Central memory CD4-positive, alpha-beta T cell (primary cell): ENCODE measurements at regions not wholly inside any gene's neighbourhood (a gene's known extent, or its start where the extent isn't known, plus 50 kb on each side); places are given as distances from the start of the nearest gene placed in this dataset.
"Not testable (repeated sequence)": the region's sequence is repeated elsewhere in the genome, so short reads cannot be mapped to it uniquely, and the experiment has no call there.

Experiments
- DNase-seq: peaks from one replicate; pipeline ENCODE4 v3.0.0; 2022

- DNase-seq = no peak
These were observed 113.8 kb upstream of the ERRFI1 start for GRCh38 chr1:8139941-8140340.

GRCh38 chr1:8139383-8139782 is 113.3 kb upstream of the ERRFI1 start:
- no peak for DNase-seq

DNA sequence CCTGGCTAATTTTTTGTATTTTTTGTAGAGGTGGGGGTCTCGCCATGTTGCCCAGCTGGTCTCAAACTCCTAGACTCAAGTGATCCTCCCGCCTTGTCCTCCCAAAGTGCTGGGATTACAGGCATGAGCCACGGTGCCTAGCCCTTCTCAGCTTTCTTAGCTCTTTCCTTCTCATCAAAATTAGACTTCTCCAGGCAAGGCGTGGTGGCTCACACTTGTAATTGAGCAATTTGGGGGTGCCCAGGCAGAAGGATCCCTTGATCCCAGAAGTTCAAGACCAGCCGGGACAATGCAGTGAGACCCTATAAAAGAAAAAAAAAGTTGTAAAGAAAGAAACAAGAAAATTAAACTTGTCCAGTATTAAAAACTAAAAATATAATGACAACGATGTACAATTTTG is 112.6 kb upstream of the ERRFI1 start:
- no peak for DNase-seq

- no peak for DNase-seq
These were observed 111.6 kb upstream of the ERRFI1 start for GRCh38 chr1:8137481-8138244.

- DNase-seq = no peak
These were observed 110.7 kb upstream of the ERRFI1 start for GRCh38 chr1:8136766-8137165.

GRCh38 chr1:8135250-8135649 is 109.1 kb upstream of the ERRFI1 start:
- no peak for DNase-seq

- DNase-seq = no peak
These were observed 108.6 kb upstream of the ERRFI1 start for GRCh38 chr1:8134546-8135235.

- no peak for DNase-seq
These were observed 107.7 kb upstream of the ERRFI1 start for GRCh38 chr1:8133657-8134430.

DNA sequence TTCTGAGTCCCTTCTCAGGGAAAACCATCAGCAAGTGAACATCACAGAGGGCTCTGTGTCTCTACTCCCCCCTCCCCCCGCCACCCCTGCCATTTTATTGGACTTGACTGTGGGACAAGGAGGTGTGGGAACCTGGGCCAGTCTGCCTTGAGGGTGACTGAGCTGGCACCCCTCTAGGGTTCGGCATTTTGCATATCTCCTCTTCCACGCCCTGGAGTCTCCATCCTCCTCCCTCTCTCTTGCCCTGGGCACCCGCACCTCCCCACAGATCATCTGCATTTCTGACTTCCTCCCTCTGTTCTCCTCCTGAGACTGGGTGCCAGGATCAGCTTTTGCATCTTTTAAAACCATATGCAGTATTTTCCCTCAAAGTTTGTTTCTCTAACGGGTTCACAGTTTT is 107.1 kb upstream of the ERRFI1 start:
- no peak for DNase-seq

DNA sequence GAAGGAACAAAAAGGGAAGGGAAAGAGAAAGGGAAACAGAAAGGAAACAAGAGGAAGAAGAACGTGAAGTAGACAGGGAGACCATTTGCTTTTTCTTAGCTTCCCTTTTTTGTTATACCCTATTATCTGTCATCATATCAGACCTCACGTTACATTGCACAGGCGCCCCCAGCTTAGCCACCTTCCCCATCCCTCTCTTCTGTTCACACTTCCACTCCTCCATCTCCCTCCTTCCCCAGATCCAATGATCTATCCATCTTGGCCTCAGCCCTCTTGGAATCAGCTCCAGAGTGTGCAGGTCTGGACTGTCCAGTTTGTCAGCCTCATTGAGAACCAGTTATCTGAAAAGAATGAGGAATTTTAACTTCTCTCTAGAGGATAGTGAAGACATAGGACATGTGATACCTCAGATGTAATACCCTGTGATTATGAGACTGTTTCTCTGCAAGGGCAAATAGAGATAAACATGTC is 101.1 kb upstream of the ERRFI1 start:
- DNase-seq = no peak

GRCh38 chr1:8122477-8123407 is 96.6 kb upstream of the ERRFI1 start:
- no peak for DNase-seq

GRCh38 chr1:8122160-8122476 is 96.0 kb upstream of the ERRFI1 start:
- DNase-seq = no peak

DNA sequence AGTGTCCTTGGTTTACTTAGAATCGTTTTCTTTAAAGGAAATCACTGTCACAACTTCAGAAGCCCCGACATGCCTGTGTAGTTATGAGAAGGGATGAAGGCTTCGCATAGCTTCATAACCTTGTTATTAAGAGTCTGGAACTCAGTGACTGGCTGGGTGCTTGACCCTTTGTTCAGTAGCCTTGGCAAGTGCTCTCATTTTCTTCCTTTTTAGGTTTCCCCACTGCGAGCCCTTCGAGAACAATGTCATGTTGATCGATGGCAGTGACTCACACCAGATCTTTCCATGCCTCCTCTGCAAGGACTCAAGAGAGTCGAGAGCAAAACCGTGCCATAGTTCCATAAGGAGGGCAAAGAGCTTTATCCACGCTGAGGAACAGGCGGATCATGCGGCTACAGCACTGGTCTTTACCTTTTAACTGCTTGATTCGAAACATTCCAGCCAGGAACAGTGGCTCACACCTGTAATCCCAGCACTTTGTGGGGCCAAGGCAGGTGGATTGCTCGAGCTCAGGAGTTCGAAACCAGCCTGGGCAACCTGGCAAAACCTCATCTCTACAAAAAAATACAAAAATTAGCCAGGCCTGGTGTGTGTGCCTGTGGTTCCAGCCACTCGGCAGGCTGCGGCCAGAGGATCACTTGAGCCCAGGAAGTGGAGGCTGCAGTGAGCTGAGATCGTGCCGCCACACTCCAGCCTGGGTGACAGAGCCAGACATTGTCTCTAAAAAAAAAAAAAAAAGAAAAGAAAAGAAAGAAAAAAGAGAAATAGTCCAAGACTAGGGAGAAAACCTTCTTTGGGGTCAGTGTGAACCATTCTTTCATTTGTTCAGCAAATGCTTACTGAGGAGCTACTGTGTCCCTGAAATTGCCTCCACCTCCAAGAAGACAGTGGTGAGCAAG is 95.4 kb upstream of the ERRFI1 start:
- no peak for DNase-seq

DNA sequence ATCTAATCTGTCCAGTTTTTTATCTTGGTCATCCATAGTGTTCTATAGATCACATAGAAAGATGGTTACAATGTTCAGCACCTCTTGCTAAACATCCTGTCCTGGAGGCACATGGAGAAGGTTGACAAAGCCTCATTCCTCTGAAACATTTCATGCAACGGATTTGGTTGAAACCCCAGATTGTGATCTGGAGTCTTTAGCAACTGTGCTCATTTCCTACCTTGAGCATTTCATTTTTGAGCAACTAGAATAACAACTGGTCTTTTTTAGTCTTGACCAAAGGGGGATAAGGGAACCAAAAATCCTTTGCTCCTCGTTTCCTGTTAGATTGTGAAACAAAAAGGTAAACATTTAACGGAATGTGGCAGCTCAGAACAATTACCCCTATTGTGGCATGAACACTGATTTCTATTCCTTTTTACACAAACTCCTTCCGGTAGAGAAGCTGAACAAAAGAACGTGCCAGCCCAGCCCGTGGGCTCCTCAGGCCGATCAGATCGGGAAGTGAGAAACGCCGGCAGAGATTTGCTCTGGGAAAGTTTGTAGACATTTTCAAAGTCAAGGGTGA is 94.7 kb upstream of the ERRFI1 start:
- DNase-seq = no peak

DNA sequence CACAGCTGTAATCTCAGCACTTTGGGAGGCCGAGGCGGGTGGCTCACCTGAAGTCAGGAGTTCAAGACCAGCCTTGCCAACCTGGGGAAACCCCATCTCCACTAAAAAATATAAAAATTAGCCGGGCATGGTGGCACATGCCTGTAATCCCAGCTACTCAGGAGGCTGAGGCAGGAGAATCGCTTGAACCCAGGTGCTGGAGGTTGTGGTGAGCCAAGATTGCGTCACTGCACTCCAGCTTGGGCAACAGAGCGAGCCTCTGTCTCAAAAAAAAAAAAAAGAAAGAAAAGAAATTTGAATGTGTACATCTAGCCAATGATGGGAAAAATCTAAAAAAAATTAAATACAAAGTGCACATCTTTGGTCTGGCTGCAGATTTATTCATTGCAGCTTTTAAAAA is 92.6 kb upstream of the ERRFI1 start:
- DNase-seq = not testable (repeated sequence)

DNA sequence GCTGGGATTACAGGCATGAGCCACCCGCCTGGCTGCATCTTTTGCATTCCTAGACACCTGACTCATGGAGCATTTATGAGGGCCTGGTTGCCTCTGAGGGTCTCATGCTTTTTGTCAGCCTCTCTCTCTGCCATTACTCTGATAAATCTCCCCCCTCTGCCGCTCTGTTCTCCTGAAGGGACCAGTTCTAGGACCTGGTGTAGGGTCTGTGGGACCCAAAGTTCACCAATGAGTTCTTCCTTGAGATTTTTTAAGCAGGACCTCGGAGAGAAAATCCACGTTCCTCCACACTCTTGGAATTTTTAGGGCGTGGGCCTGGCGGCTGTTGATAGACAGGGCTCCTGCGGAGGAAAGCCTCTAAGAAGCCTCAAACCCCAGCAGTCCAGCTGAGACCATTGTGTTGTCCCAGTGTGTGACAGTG is 91.9 kb upstream of the ERRFI1 start:
- DNase-seq = no peak

DNA sequence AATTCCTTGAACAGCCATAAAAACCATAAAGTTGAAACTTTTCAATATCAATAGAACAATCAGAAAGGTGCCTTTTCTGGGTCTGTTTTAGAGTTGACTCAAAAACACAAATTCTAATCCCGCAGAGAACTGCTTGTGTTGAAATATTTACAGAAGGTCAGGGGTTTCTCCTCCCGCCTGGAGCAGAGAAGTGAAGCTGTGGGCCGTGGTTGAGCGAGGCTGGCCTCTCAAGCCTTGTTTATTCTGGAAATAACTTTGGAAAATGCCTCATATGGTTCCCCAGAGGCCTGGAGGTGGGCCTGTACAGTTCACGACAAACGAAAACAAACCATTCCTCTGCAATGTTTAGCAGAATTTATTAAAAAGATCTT is 90.8 kb upstream of the ERRFI1 start:
- DNase-seq = no peak

DNA sequence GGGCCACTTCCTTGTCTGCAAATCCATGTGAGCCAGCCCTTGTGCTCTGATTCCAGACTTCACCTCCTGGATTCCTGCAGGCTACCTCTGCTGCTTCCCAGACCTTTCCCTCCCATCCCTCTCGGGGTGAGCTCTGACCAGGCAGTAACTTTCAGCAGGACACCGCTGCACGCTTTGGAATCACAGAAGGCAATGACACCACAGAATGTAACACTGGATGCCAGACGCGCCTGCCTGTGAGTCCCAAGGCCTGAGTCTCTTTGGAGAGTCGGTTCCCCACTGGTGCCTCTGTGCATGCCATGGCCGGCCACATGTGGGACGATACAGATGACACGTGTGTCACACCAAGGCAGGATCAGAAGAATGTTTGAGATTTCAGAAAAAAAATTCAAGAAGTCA is 89.7 kb upstream of the ERRFI1 start:
- DNase-seq = no peak

DNA sequence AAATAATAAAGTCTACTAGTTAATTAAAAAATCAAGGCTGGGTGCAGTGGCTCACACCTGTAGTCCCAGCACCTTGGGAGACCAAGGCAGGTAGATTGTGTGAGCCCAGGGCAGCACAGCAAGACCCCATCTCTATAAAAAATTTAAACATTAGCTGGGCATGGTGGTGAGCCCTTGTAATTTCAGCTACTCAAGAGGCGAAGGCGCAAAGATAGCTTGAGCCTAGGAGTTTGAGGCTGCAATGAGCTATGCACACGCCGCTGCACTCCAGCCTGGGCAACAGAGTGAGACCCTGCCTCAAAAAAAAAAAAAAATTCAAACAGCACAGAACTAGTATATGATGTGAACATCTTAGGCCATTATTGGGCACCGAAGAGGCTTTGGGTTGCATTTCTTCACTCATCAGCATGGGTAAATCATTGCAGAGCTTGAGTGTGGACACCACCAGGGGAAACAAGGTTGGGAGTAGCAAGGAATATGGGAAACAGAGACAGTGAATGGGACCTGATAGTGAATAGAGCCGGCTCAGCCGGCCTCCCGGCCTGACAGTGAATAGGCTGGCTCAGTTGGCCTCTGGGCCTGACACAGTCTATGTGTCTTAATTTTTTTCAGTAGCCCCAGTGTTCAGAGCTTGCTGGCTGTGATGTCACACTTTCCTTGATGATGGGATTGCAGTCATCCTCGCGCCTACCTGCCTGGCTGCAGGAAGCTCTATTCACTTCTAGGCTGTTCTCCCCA is 89.1 kb upstream of the ERRFI1 start:
- DNase-seq = no peak
